ENCODE measurements at regions not wholly inside any gene's neighbourhood (a gene's known extent, or its start where the extent isn't known, plus 50 kb on each side); places are given as distances from the start of the nearest gene placed in this dataset.
"Not testable (repeated sequence)": the region's sequence is repeated elsewhere in the genome, so short reads cannot be mapped to it uniquely, and the experiment has no call there.

- RAD21 ChIA-PET (ENCODE audit: low non-redundant PET in 1 of 2, low total read pairs in 2 of 2, uncharacterized antibody in 2 of 2, unreplicated experiment in 2 of 2), result no interaction called here
- TF ChIP-seq JUND (IDR thresholded peaks at IDR 0.05) (no peak), ATF3 (IDR thresholded peaks at IDR 0.05) (no peak), CTCF (IDR thresholded peaks at IDR 0.05 in 2 of 3, conservative IDR thresholded peaks at IDR 0.05 in 1 of 3; ENCODE audit: borderline replicate concordance in 1 of 3, insufficient read depth in 1 of 3, low read depth in 2 of 3, low read length in 2 of 3) (no peak), CBX3 (IDR thresholded peaks at IDR 0.05; ENCODE audit: low read depth) (no peak), POLR2AphosphoS5 (IDR thresholded peaks at IDR 0.05; ENCODE audit: low read depth, low read length) (no peak), ELF1 (IDR thresholded peaks at IDR 0.05; ENCODE audit: borderline replicate concordance, low read depth) (no peak), YY1 (IDR thresholded peaks at IDR 0.05; ENCODE audit: extremely low read depth, insufficient replicate concordance, low read depth, low read length) (no peak)
- Histone ChIP-seq H3K36me3 (ENCODE audit: control insufficient read depth in 1 of 2, insufficient read depth in 2 of 2, low read length in 2 of 2) (no peaks in the 10 kb centered on the region), H3K4me1 (ENCODE audit: control insufficient read depth in 1 of 2, insufficient read depth in 2 of 2, low read length in 2 of 2) (no peaks in the 10 kb centered on the region), H3K27ac (ENCODE audit: low read depth, low read length) (no peak overlapping the region), H2AFZ (ENCODE audit: low read depth, low read length, poor library complexity, severe bottlenecking) (no peak overlapping the region), H4K20me1 (ENCODE audit: insufficient read depth) (no peaks in the 10 kb centered on the region), H3K9ac (ENCODE audit: low read length) (no peak overlapping the region), H3K4me2 (ENCODE audit: low read length) (no peak overlapping the region), H3K9me3 (ENCODE audit: control insufficient read depth in 1 of 2, insufficient read depth in 1 of 2, low read depth in 1 of 2, low read length in 2 of 2) (no peaks in the 10 kb centered on the region), H3K79me2 (ENCODE audit: insufficient read depth, low read length) (no peaks in the 10 kb centered on the region), H3K9me2 (ENCODE audit: insufficient read depth) (no peaks in the 10 kb centered on the region), H3K4me3 (replicated peaks in 1 of 2; ENCODE audit: low read depth in 1 of 2, low read length in 2 of 2) (no peak overlapping the region), H3K27me3 (ENCODE audit: insufficient read depth, low read length) (no peaks in the 10 kb centered on the region)
- intact Hi-C loops (cut with micrococcal nuclease), result no loop called here
- CTCF ChIA-PET, result no interaction called here
- POLR2A ChIA-PET, result no interaction called here
- DNase-seq (ENCODE audit: low read depth, low spot score) (no peak), ATAC-seq (no peak)
- BruUV-seq (replicated peaks), result no TSS peak
Measured at GRCh38 chr11:67780056-67780455, 105.6 kb upstream of the ALDH3B2 start.

GRCh38 chr11:67779189-67779875 is 104.9 kb upstream of the ALDH3B2 start:
- H3K9me2 ChIP-seq (ENCODE audit: insufficient read depth); H3K27ac ChIP-seq (ENCODE audit: low read depth, low read length); H4K20me1 ChIP-seq (ENCODE audit: insufficient read depth); H3K4me2 ChIP-seq (ENCODE audit: low read length); DNase-seq (ENCODE audit: low read depth, low spot score); H3K27me3 ChIP-seq (ENCODE audit: insufficient read depth, low read length); BruUV-seq (replicated peaks); H3K4me3 ChIP-seq (replicated peaks in 1 of 2; ENCODE audit: low read depth in 1 of 2, low read length in 2 of 2); ATAC-seq; CTCF ChIA-PET; H3K79me2 ChIP-seq (ENCODE audit: insufficient read depth, low read length); POLR2A ChIA-PET; H3K36me3 ChIP-seq (ENCODE audit: control insufficient read depth in 1 of 2, insufficient read depth in 2 of 2, low read length in 2 of 2); intact Hi-C loops (cut with micrococcal nuclease); RAD21 ChIA-PET (ENCODE audit: low non-redundant PET in 1 of 2, low total read pairs in 2 of 2, uncharacterized antibody in 2 of 2, unreplicated experiment in 2 of 2); H3K4me1 ChIP-seq (ENCODE audit: control insufficient read depth in 1 of 2, insufficient read depth in 2 of 2, low read length in 2 of 2); H2AFZ ChIP-seq (ENCODE audit: low read depth, low read length, poor library complexity, severe bottlenecking); H3K9ac ChIP-seq (ENCODE audit: low read length); H3K9me3 ChIP-seq (ENCODE audit: control insufficient read depth in 1 of 2, insufficient read depth in 1 of 2, low read depth in 1 of 2, low read length in 2 of 2): not testable (repeated sequence)

Measured in HCT116 (cell line).